A673 (cell line): ENCODE measurements at regions not wholly inside any gene's neighbourhood (a gene's known extent, or its start where the extent isn't known, plus 50 kb on each side); places are given as distances from the start of the nearest gene placed in this dataset.

Source experiments
- BruUV-seq: library from RNA; stranded (reverse); fragments of 400-500 nt; replicated peaks from 2 replicates; lab custom pipeline; 2021; lab: Mats Ljungman, UMichigan
- CTCF ChIA-PET: fragments of 300-600 bp; sonication (Branson Sonifier 250); formaldehyde crosslinking; loops from one replicate; lab custom pipeline; 2022; ENCODE audit warnings: antibody characterized with exemption; lab: Charles Lee
- POLR2A ChIA-PET: fragments of 300-600 bp; sonication (Branson Sonifier 250); formaldehyde crosslinking; loops from one replicate; lab custom pipeline; 2022; ENCODE audit warnings: antibody characterized with exemption; ENCODE audit not compliant: low non-redundant PET; lab: Charles Lee
- DNase-seq: peaks from one replicate; pipeline ENCODE4 v3.0.0-alpha.2; 2015; ENCODE audit warnings: low spot score
- H3K27ac ChIP-seq: fragments of 200-600 bp; sonication (generic); 2 replicates; pipeline ENCODE4 v1.5.1; 2016; ENCODE audit warnings: mixed run types, low read depth, mild to moderate bottlenecking, mixed read lengths, antibody characterized with exemption, low read length; ENCODE audit not compliant: poor library complexity, severe bottlenecking
- H3K27me3 ChIP-seq: fragments of 200-600 bp; sonication (generic); replicated peaks from 2 replicates; pipeline ENCODE4 v1.6.1; 2017; ENCODE audit warnings: mixed run types, low read depth, mild to moderate bottlenecking, mixed read lengths, antibody characterized with exemption, low read length; ENCODE audit not compliant: insufficient read depth, poor library complexity
- H3K36me3 ChIP-seq: fragments of 200-600 bp; sonication (generic); 2 replicates; pipeline ENCODE4 v1.6.1; 2016; ENCODE audit warnings: mixed run types, mild to moderate bottlenecking, mixed read lengths, antibody characterized with exemption, low read length; ENCODE audit not compliant: insufficient read depth, poor library complexity, severe bottlenecking
- H3K4me1 ChIP-seq: fragments of 200-600 bp; sonication (generic); 2 replicates; pipeline ENCODE4 v1.6.1; 2017; ENCODE audit warnings: mixed run types, mild to moderate bottlenecking, mixed read lengths, antibody characterized with exemption, low read length; ENCODE audit not compliant: insufficient read depth, poor library complexity, severe bottlenecking
- H3K4me3 ChIP-seq: fragments of 200-600 bp; sonication (generic); 2 replicates; pipeline ENCODE4 v1.5.1; 2016; ENCODE audit warnings: low read depth, mixed run types, mild to moderate bottlenecking, mixed read lengths, low read length; ENCODE audit not compliant: poor library complexity, severe bottlenecking
- H3K9me3 ChIP-seq: fragments of 200-600 bp; sonication (generic); 2 replicates; pipeline ENCODE4 v1.6.1; 2016; ENCODE audit warnings: mixed run types, low read depth, mild to moderate bottlenecking, mixed read lengths, antibody characterized with exemption, low read length; ENCODE audit not compliant: poor library complexity, severe bottlenecking
- EZH2 ChIP-seq: fragments of 200-600 bp; sonication (generic); IDR thresholded peaks from 2 replicates; pipeline ENCODE4 v1.6.1; 2017; ENCODE audit warnings: borderline replicate concordance, low read depth, mild to moderate bottlenecking, mixed read lengths, antibody characterized with exemption, low read length; ENCODE audit not compliant: poor library complexity, severe bottlenecking
- intact Hi-C: fragments of 100-400 bp; cut with micrococcal nuclease; formaldehyde crosslinking; loops from one replicate; pipeline ENCODE4 v1.10.0; 2022; ENCODE audit not compliant: unreplicated experiment
- TF ChIP-seq, protein P1 (sequence below): fragments of 300-800, 200-600 bp; sonication (generic); conservative IDR thresholded peaks from 2 replicates; pipeline ENCODE4 v1.5.1; 2017; ENCODE audit warnings: low read depth, mild to moderate bottlenecking, antibody characterized with exemption, low read length, moderate library complexity, mixed read lengths

DNA sequence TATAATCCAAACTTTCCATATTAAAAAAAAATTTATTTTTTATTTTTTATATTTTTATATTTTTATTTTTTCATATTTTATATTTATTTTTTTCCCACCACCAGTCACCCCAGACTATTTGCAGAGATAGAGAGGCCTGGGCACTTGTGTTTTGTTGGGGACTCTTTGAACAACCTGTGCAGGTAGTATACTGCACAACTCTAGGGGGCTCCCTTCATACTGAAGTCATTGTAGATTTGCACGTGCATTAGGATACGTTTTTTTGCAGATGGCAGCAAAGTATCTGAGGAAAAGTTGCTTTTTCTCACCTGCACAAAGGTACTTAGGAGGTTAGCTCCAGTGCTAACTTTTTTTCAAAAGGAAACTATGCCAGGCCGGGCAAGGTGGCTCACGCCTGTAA is 73.9 kb upstream of the TANC1 start:
- Histone ChIP-seq H3K36me3 (no peaks in the 10 kb centered on the region), H3K4me3 (no peak overlapping the region), H3K27me3 (no peaks in the 10 kb centered on the region), H3K4me1 (no peaks in the 10 kb centered on the region), H3K27ac (no peak overlapping the region), H3K9me3 (no peaks in the 10 kb centered on the region)
- TF ChIP-seq, protein P1, sequence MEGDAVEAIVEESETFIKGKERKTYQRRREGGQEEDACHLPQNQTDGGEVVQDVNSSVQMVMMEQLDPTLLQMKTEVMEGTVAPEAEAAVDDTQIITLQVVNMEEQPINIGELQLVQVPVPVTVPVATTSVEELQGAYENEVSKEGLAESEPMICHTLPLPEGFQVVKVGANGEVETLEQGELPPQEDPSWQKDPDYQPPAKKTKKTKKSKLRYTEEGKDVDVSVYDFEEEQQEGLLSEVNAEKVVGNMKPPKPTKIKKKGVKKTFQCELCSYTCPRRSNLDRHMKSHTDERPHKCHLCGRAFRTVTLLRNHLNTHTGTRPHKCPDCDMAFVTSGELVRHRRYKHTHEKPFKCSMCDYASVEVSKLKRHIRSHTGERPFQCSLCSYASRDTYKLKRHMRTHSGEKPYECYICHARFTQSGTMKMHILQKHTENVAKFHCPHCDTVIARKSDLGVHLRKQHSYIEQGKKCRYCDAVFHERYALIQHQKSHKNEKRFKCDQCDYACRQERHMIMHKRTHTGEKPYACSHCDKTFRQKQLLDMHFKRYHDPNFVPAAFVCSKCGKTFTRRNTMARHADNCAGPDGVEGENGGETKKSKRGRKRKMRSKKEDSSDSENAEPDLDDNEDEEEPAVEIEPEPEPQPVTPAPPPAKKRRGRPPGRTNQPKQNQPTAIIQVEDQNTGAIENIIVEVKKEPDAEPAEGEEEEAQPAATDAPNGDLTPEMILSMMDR = no peak; the same call in 1 of the 2 replicates
- TF ChIP-seq EZH2 = no peak
- POLR2A ChIA-PET = no interaction called here
- no peak for DNase-seq
- intact Hi-C loops = no loop called here
- BruUV-seq = no TSS peak
- CTCF ChIA-PET = interaction anchor here (0.7 kb wide), 1 partner anchor 72 kb away, joined by 7 read pairs; no protein-coding TSS in a partner anchor

DNA sequence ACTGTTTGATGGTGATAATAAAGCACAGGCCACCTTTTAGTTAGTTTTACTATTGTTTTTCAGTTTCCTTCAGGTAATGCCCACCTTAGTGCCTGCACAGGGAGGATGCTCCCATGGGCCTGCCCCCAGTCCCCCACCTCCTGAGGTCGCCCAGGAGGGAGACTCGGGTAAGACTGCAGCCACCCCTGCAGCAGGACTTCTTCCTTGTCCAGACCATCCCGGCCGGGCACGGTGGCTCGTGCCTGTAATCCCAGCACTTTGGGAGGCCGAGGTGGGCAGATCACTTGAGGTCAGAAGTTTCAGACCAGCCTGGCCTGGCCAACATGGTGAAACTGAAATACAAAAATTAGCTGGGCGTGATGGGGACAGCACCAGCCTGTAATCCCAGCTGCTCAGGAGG is 68.1 kb upstream of the TANC1 start:
- TF ChIP-seq EZH2 = no peak
- TF ChIP-seq, protein P1 = no peak
- intact Hi-C loops = loop anchor here (5.0 kb wide), 2 partner anchors 907 to 1067 kb away; no protein-coding TSS in a partner anchor
- no peaks in the 10 kb centered on the region for H3K36me3 ChIP-seq
- no peaks in the 10 kb centered on the region for H3K27me3 ChIP-seq
- no peak overlapping the region for H3K4me3 ChIP-seq
- DNase-seq = no peak
- no TSS peak for BruUV-seq
- H3K4me1 ChIP-seq = no peaks in the 10 kb centered on the region
- POLR2A ChIA-PET = interaction anchor here (0.6 kb wide), 1 partner anchor 76 kb away, joined by 5 read pairs; no protein-coding TSS in a partner anchor
- H3K9me3 ChIP-seq = no peaks in the 10 kb centered on the region
- CTCF ChIA-PET = interaction anchor here (2.7 kb wide), 1 partner anchor 218 kb away, joined by 10 read pairs; no protein-coding TSS in a partner anchor
- no peak overlapping the region for H3K27ac ChIP-seq

DNA sequence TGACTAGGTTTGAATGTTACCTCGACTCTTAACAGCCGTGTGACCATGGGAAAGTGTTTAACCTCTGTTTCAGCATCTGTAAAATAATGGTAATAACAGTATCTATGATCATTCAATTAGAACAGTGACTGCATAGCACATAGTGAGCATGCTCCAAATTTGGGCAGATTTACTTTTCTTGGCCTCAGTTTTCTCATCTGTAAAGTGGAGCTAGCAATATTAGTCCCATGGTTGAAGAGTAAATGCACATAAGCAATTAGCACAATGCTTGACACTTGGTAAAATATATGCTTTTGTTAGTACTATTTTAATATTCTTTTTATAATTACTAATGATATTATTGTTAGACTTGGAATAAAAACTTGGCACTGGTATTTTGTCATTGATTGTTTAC is 66.4 kb upstream of the TANC1 start:
- ChIA-PET POLR2A (no interaction called here), CTCF (interaction anchor here (1.1 to 2.7 kb wide), 2 partner anchors 217 to 218 kb away, joined by 7 to 10 read pairs; no protein-coding TSS in a partner anchor)
- DNase-seq = no peak
- Histone ChIP-seq H3K27ac (no peak overlapping the region), H3K27me3 (no peaks in the 10 kb centered on the region), H3K4me3 (no peak overlapping the region), H3K36me3 (no peaks in the 10 kb centered on the region), H3K4me1 (no peaks in the 10 kb centered on the region), H3K9me3 (no peaks in the 10 kb centered on the region)
- intact Hi-C loops = loop anchor here (5.0 kb wide), 2 partner anchors 905 to 1065 kb away; no protein-coding TSS in a partner anchor
- TF ChIP-seq, protein P1 = no peak
- TF ChIP-seq EZH2 = no peak
- BruUV-seq = no TSS peak
